Trophoblast cell (in vitro differentiated cells and primary cell): ENCODE measurements at regions not wholly inside any gene's neighbourhood (a gene's known extent, or its start where the extent isn't known, plus 50 kb on each side); places are given as distances from the start of the nearest gene placed in this dataset.

Experiments used
- DNase-seq, 2 donors: peaks; one replicate each; pipeline ENCODE4 v3.0.0-alpha.2; 2016
- H2AFZ ChIP-seq: 2 replicates; pipeline ENCODE4 v1.6.1; 2013; ENCODE audit warnings: low read length, moderate library complexity, mild to moderate bottlenecking; ENCODE audit not compliant: insufficient read depth, poor library complexity
- H2AK5ac ChIP-seq: 2 replicates; pipeline ENCODE4 v1.6.1; 2013; ENCODE audit warnings: mild to moderate bottlenecking, low read length
- H2BK120ac ChIP-seq: 2 replicates; pipeline ENCODE4 v1.6.1; 2013; ENCODE audit warnings: low read length, mild to moderate bottlenecking, moderate library complexity; ENCODE audit not compliant: insufficient read depth, poor library complexity
- H2BK12ac ChIP-seq: 2 replicates; pipeline ENCODE4 v1.6.1; 2013; ENCODE audit warnings: mild to moderate bottlenecking, low read length, moderate library complexity
- H2BK5ac ChIP-seq: 2 replicates; pipeline ENCODE4 v1.6.1; 2013; ENCODE audit warnings: low read length, low read depth, moderate library complexity, mild to moderate bottlenecking; ENCODE audit not compliant: poor library complexity
- H3K14ac ChIP-seq: 2 replicates; pipeline ENCODE4 v1.6.1; 2013; ENCODE audit warnings: mild to moderate bottlenecking, low read length
- H3K18ac ChIP-seq: 2 replicates; pipeline ENCODE4 v1.6.1; 2013; ENCODE audit warnings: mild to moderate bottlenecking, low read length
- H3K23ac ChIP-seq: 2 replicates; pipeline ENCODE4 v1.6.1; 2013; ENCODE audit warnings: low read length
- H3K27ac ChIP-seq: 2 replicates; pipeline ENCODE4 v1.5.1; 2013; ENCODE audit warnings: low read depth, mild to moderate bottlenecking, inconsistent platforms, low read length, moderate library complexity
- H3K27me3 ChIP-seq: 2 replicates; pipeline ENCODE4 v1.6.1; 2013; ENCODE audit warnings: inconsistent platforms, mild to moderate bottlenecking, low read length, moderate library complexity; ENCODE audit not compliant: insufficient read depth
- H3K36me3 ChIP-seq, 2 experiments: 1 replicate in 1 of 2; 2 replicates in 1 of 2; pipeline ENCODE4 v1.6.1; 2013; ENCODE audit warnings: low read length in 2 of 2, mild to moderate bottlenecking in 2 of 2, moderate library complexity in 1 of 2; ENCODE audit not compliant: insufficient read depth in 2 of 2, control insufficient read depth in 1 of 2
- H3K4ac ChIP-seq: 2 replicates; pipeline ENCODE4 v1.6.1; 2013; ENCODE audit warnings: low read depth, mild to moderate bottlenecking, low read length, moderate library complexity
- H3K4me1 ChIP-seq, 2 experiments: 1 replicate in 1 of 2; 2 replicates in 1 of 2; pipeline ENCODE4 v1.6.1; 2013; ENCODE audit warnings: low read length in 2 of 2, mild to moderate bottlenecking in 2 of 2, moderate library complexity in 1 of 2; ENCODE audit not compliant: insufficient read depth in 2 of 2, control insufficient read depth in 1 of 2
- H3K4me2 ChIP-seq: 2 replicates; pipeline ENCODE4 v1.6.1; 2013; ENCODE audit warnings: inconsistent platforms, mild to moderate bottlenecking, low read length, moderate library complexity
- H3K4me3 ChIP-seq: 2 replicates; pipeline ENCODE4 v1.5.1; 2013; ENCODE audit warnings: mild to moderate bottlenecking, low read depth, low read length, inconsistent platforms
- H3K79me1 ChIP-seq: one replicate; pipeline ENCODE4 v1.6.1; 2013; ENCODE audit warnings: low read length
- H3K79me2 ChIP-seq: 2 replicates; pipeline ENCODE4 v1.6.1; 2013; ENCODE audit warnings: low read length, mild to moderate bottlenecking; ENCODE audit not compliant: control insufficient read depth, insufficient read depth, poor library complexity
- H3K9ac ChIP-seq: 2 replicates; pipeline ENCODE4 v1.6.1; 2013; ENCODE audit warnings: mild to moderate bottlenecking, low read length
- H3K9me3 ChIP-seq: 2 replicates; pipeline ENCODE4 v1.6.1; 2013; ENCODE audit warnings: low read depth, mild to moderate bottlenecking, control low read depth, inconsistent platforms, low read length; ENCODE audit not compliant: insufficient read depth
- H4K12ac ChIP-seq: 2 replicates; pipeline ENCODE4 v1.6.1; 2013; ENCODE audit warnings: low read depth, mild to moderate bottlenecking, low read length, moderate library complexity
- H4K8ac ChIP-seq: 2 replicates; pipeline ENCODE4 v1.6.1; 2013; ENCODE audit warnings: low read depth, mild to moderate bottlenecking, low read length, moderate library complexity
- H4K91ac ChIP-seq: one replicate; pipeline ENCODE4 v1.6.1; 2013; ENCODE audit warnings: low read depth, mild to moderate bottlenecking, low read length, moderate library complexity
- WGBS: extraction: QIAGEN DNeasy Blood & Tissue Kit; methylation state at CpG from one replicate; pipeline ENCODE4 v1.1.7; 2013; ENCODE audit warnings: missing lambda C conversion rate; ENCODE audit not compliant: insufficient read length, insufficient coverage; ENCODE audit errors: extremely low coverage; 5-methylcytosine and 5-hydroxymethylcytosine counted together

- H2AFZ ChIP-seq: no peak overlapping the region
- peaks cover 14 to 15% of the 10 kb centered on the region in 2 experiments for H3K4me1 ChIP-seq
- no peak for DNase-seq
- peaks cover 20% of the 10 kb centered on the region for H3K79me1 ChIP-seq
- no peak overlapping the region for H3K9ac ChIP-seq
- peak overlapping the region; percentile 91 for H2BK12ac ChIP-seq
- no CpG with 5 or more reads among the region's 7 CpGs for WGBS
- no peak overlapping the region for H4K8ac ChIP-seq
- peak overlapping the region; percentile 37 for H2BK120ac ChIP-seq
- H2BK5ac ChIP-seq: no peak overlapping the region
- peak overlapping the region; percentile 97 for H4K91ac ChIP-seq
- no peak overlapping the region for H3K27ac ChIP-seq
- peaks cover 0 to 3% of the 10 kb centered on the region in 2 experiments for H3K36me3 ChIP-seq
- no peak overlapping the region for H3K4ac ChIP-seq
- peaks cover 9% of the 10 kb centered on the region for H3K9me3 ChIP-seq
- no peak overlapping the region for H3K23ac ChIP-seq
- peaks cover 7% of the 10 kb centered on the region for H3K79me2 ChIP-seq
- H3K4me3 ChIP-seq: no peak overlapping the region
- H3K14ac ChIP-seq: no peak overlapping the region
- peaks cover 7% of the 10 kb centered on the region for H3K27me3 ChIP-seq
- H3K18ac ChIP-seq: no peak overlapping the region
- H4K12ac ChIP-seq: no peak overlapping the region
- H2AK5ac ChIP-seq: peak overlapping the region; percentile 97
- no peak overlapping the region for H3K4me2 ChIP-seq
Observed at GRCh38 chr9:134504106-134504385, 137.6 kb upstream of the COL5A1 start.

- Histone ChIP-seq H3K27ac (no peak overlapping the region), H3K14ac (no peak overlapping the region), H3K4me1 (peaks cover 14 to 15% of the 10 kb centered on the region in 2 experiments), H3K4me2 (no peak overlapping the region), H3K79me2 (peaks cover 7% of the 10 kb centered on the region), H3K18ac (no peak overlapping the region), H3K9me3 (peaks cover 9% of the 10 kb centered on the region), H3K79me1 (peaks cover 20% of the 10 kb centered on the region), H2AK5ac (no peak overlapping the region), H3K36me3 (peaks cover 0 to 3% of the 10 kb centered on the region in 2 experiments), H3K27me3 (peaks cover 7% of the 10 kb centered on the region), H2BK5ac (no peak overlapping the region), H3K4ac (no peak overlapping the region), H4K8ac (no peak overlapping the region), H2BK12ac (no peak overlapping the region), H3K23ac (no peak overlapping the region), H2AFZ (no peak overlapping the region), H3K4me3 (no peak overlapping the region), H4K12ac (no peak overlapping the region), H3K9ac (no peak overlapping the region), H4K91ac (no peak overlapping the region), H2BK120ac (no peak overlapping the region)
- DNase-seq: no peak
- no CpG with 5 or more reads among the region's 11 CpGs for WGBS
Observed at GRCh38 chr9:134505032-134505431, 136.6 kb upstream of the COL5A1 start.

GRCh38 chr9:134509281-134509680, 132.3 kb upstream of the COL5A1 start:
- H4K12ac ChIP-seq: no peak overlapping the region
- no peak overlapping the region for H3K4me2 ChIP-seq
- H3K9me3 ChIP-seq: peaks cover 1% of the 10 kb centered on the region
- no peak overlapping the region for H3K14ac ChIP-seq
- no peak overlapping the region for H2BK120ac ChIP-seq
- no peak overlapping the region for H4K91ac ChIP-seq
- no peak overlapping the region for H3K23ac ChIP-seq
- H2AFZ ChIP-seq: no peak overlapping the region
- H3K79me2 ChIP-seq: no peaks in the 10 kb centered on the region
- no peak overlapping the region for H2BK5ac ChIP-seq
- H3K4ac ChIP-seq: no peak overlapping the region
- H3K27ac ChIP-seq: no peak overlapping the region
- H3K18ac ChIP-seq: no peak overlapping the region
- no peak overlapping the region for H2AK5ac ChIP-seq
- no peak overlapping the region for H3K9ac ChIP-seq
- no peak overlapping the region for H2BK12ac ChIP-seq
- DNase-seq: no peak
- H4K8ac ChIP-seq: no peak overlapping the region
- no peaks in the 10 kb centered on the region for H3K36me3 ChIP-seq
- H3K4me1 ChIP-seq: no peaks in the 10 kb centered on the region
- no peaks in the 10 kb centered on the region for H3K79me1 ChIP-seq
- WGBS: no CpG with 5 or more reads among the region's 3 CpGs
- no peaks in the 10 kb centered on the region for H3K27me3 ChIP-seq
- no peak overlapping the region for H3K4me3 ChIP-seq

- DNase-seq: no peak
- no peaks in the 10 kb centered on the region for H3K79me1 ChIP-seq
- WGBS: no CpG with 5 or more reads among the region's 2 CpGs
Observed at GRCh38 chr9:134509817-134510216, 131.8 kb upstream of the COL5A1 start.

More at GRCh38 chr9:134509817-134510216, 131.8 kb upstream of the COL5A1 start:
- H2BK12ac ChIP-seq: no peak overlapping the region
- H4K91ac ChIP-seq: no peak overlapping the region
- H4K8ac ChIP-seq: no peak overlapping the region
- H3K9me3 ChIP-seq: peaks cover 4% of the 10 kb centered on the region
- no peak overlapping the region for H3K4me2 ChIP-seq
- no peak overlapping the region for H3K27ac ChIP-seq
- no peak overlapping the region for H2BK5ac ChIP-seq
- no peaks in the 10 kb centered on the region for H3K4me1 ChIP-seq
- H3K18ac ChIP-seq: no peak overlapping the region
- H2BK120ac ChIP-seq: no peak overlapping the region
- no peak overlapping the region for H3K9ac ChIP-seq
- no peaks in the 10 kb centered on the region for H3K27me3 ChIP-seq
- H2AFZ ChIP-seq: no peak overlapping the region
- H3K36me3 ChIP-seq: no peaks in the 10 kb centered on the region
- no peak overlapping the region for H3K4ac ChIP-seq
- H3K79me2 ChIP-seq: no peaks in the 10 kb centered on the region
- no peak overlapping the region for H3K14ac ChIP-seq
- no peak overlapping the region for H3K4me3 ChIP-seq
- H3K23ac ChIP-seq: no peak overlapping the region
- H4K12ac ChIP-seq: no peak overlapping the region
- H2AK5ac ChIP-seq: no peak overlapping the region
